SK-N-SH (cell line): ENCODE measurements at regions not wholly inside any gene's neighbourhood (a gene's known extent, or its start where the extent isn't known, plus 50 kb on each side); places are given as distances from the start of the nearest gene placed in this dataset.

Experiments
- CTCF ChIA-PET: fragments of 300-600, 350-600 bp; formaldehyde crosslinking; extraction: SDS; loops from one replicate; lab custom pipeline; 2021; lab: Yijun Ruan, JAX
- POLR2A ChIA-PET: fragments of 350-600 bp; sonication (Branson Sonifier 250); formaldehyde crosslinking; extraction: SDS; loops from one replicate; lab custom pipeline; 2020; ENCODE audit warnings: antibody characterized with exemption, inconsistent platforms; lab: Yijun Ruan, JAX
- DNase-seq: peaks from one replicate; pipeline ENCODE4 v3.0.0; 2012
- H2AFZ ChIP-seq: fragments of 200-600 bp; sonication (generic); 2 replicates; pipeline ENCODE4 v1.8.1; 2016; ENCODE audit warnings: antibody characterized with exemption, mild to moderate bottlenecking, low read depth
- H3F3A ChIP-seq: fragments of 200-600 bp; sonication (generic); replicated peaks from 2 replicates; pipeline ENCODE3; 2016; ENCODE audit warnings: antibody characterized with exemption, mild to moderate bottlenecking; ENCODE audit not compliant: insufficient read depth
- H3K27ac ChIP-seq, 2 experiments: fragments of 200-500 bp in 1 of 2; fragments of 200-600 bp in 1 of 2; sonication (Bioruptor generic) in 1 of 2; sonication (generic), shearing (Covaris generic) in 1 of 2; 2 replicates each; pipeline versions ENCODE4 v1.5.1 to v1.6.1; 2014 to 2016; ENCODE audit warnings: low read depth in 2 of 2, inconsistent platforms in 1 of 2, low read length in 1 of 2, mild to moderate bottlenecking in 1 of 2, mixed read lengths in 1 of 2
- H3K27me3 ChIP-seq: fragments of 200-600 bp; sonication (generic), shearing (Covaris generic); 2 replicates; pipeline ENCODE4 v1.6.1; 2016; ENCODE audit warnings: mixed run types; ENCODE audit not compliant: insufficient read depth
- H3K36me3 ChIP-seq, 2 experiments: fragments of 200-500 bp in 1 of 2; fragments of 200-600 bp in 1 of 2; sonication (Bioruptor generic) in 1 of 2; sonication (generic) in 1 of 2; replicated peaks in 1 of 2; 2 replicates each; pipeline versions ENCODE3 to v1.5.1; 2014 to 2016; ENCODE audit warnings: low read length in 1 of 2, mild to moderate bottlenecking in 1 of 2; ENCODE audit not compliant: insufficient read depth in 2 of 2, control insufficient read depth in 1 of 2
- H3K4me1 ChIP-seq, 2 experiments: fragments of 200-500 bp in 1 of 2; fragments of 200-600 bp in 1 of 2; sonication (Bioruptor generic) in 1 of 2; sonication (generic), shearing (Covaris generic) in 1 of 2; 2 replicates each; pipeline versions ENCODE4 v1.5.1 to v1.6.1; 2014 to 2016; ENCODE audit warnings: low read depth in 1 of 2, low read length in 1 of 2, mixed run types in 1 of 2; ENCODE audit not compliant: insufficient read depth in 2 of 2, control insufficient read depth in 1 of 2
- H3K4me2 ChIP-seq: fragments of 200-600 bp; sonication (generic), shearing (Covaris generic); 2 replicates; pipeline ENCODE4 v1.6.1; 2017; ENCODE audit warnings: mixed run types
- H3K4me3 ChIP-seq, 2 experiments: fragments of 200-500 bp in 1 of 2; fragments of 200-600 bp in 1 of 2; sonication (Bioruptor generic) in 1 of 2; sonication (generic), shearing (Covaris generic) in 1 of 2; 2 replicates each; pipeline versions ENCODE4 v1.5.1 to v1.8.1; 2014 to 2016; ENCODE audit warnings: low read depth in 2 of 2, inconsistent platforms in 1 of 2, low read length in 1 of 2, mild to moderate bottlenecking in 1 of 2, mixed read lengths in 1 of 2, moderate library complexity in 1 of 2
- H3K79me2 ChIP-seq: fragments of 200-600 bp; sonication (generic); 2 replicates; pipeline ENCODE4 v1.8.1; 2017; ENCODE audit warnings: mild to moderate bottlenecking; ENCODE audit not compliant: insufficient read depth
- H3K9ac ChIP-seq: fragments of 200-600 bp; sonication (generic); 2 replicates; pipeline ENCODE4 v1.6.1; 2017; ENCODE audit warnings: mixed run types
- H3K9me2 ChIP-seq: fragments of 200-600 bp; sonication (generic); 2 replicates; pipeline ENCODE4 v1.6.1; 2017; ENCODE audit warnings: mixed run types
- H3K9me3 ChIP-seq: fragments of 200-600 bp; sonication (generic); 2 replicates; pipeline ENCODE4 v1.6.1; 2017; ENCODE audit warnings: mixed run types, mild to moderate bottlenecking, moderate library complexity
- H4K20me1 ChIP-seq: fragments of 200-600 bp; sonication (generic); 2 replicates; pipeline ENCODE4 v1.6.1; 2017; ENCODE audit warnings: mild to moderate bottlenecking, mixed run types; ENCODE audit not compliant: insufficient read depth
- CHD2 ChIP-seq: fragments of 150-350 bp; IDR thresholded peaks from 2 replicates; pipeline ENCODE4 v1.6.1; 2018; ENCODE audit warnings: low read length; ENCODE audit not compliant: partially characterized antibody
- CTCF ChIP-seq: fragments of 200-600 bp; sonication (generic); IDR thresholded peaks from 2 replicates; pipeline ENCODE4 v1.6.1; 2017; ENCODE audit warnings: antibody characterized with exemption, mild to moderate bottlenecking, moderate library complexity
- ELF1 ChIP-seq: IDR thresholded peaks from 2 replicates; pipeline ENCODE4 v1.4.0; 2012
- EP300 ChIP-seq, 2 experiments: IDR thresholded peaks; 2 replicates each; pipeline versions ENCODE4 v1.4.0 to v1.6.1; 2012; ENCODE audit warnings: borderline replicate concordance in 1 of 2, low read depth in 1 of 2, low read length in 1 of 2
- FOXJ3 ChIP-seq: sonication (generic); formaldehyde crosslinking; IDR thresholded peaks from 2 replicates; pipeline ENCODE4 v1.5.1; 2020; ENCODE audit warnings: mild to moderate bottlenecking, missing genetic modification reagents
- FOXM1 ChIP-seq: IDR thresholded peaks from 2 replicates; pipeline ENCODE4 v1.4.0; 2012; ENCODE audit warnings: low read depth, mild to moderate bottlenecking
- GABPA ChIP-seq: IDR thresholded peaks from 2 replicates; pipeline ENCODE4 v1.4.0; 2012; ENCODE audit warnings: low read depth, mild to moderate bottlenecking
- GATA2 ChIP-seq: sonication (generic); formaldehyde crosslinking; IDR thresholded peaks from 2 replicates; pipeline ENCODE4 v1.5.0; 2020; ENCODE audit warnings: mild to moderate bottlenecking, missing genetic modification reagents
- JUND ChIP-seq: IDR thresholded peaks from 2 replicates; pipeline ENCODE4 v1.4.0; 2012
- MXI1 ChIP-seq: IDR thresholded peaks from 2 replicates; pipeline ENCODE4 v1.6.1; 2012; ENCODE audit warnings: mild to moderate bottlenecking, low read depth, low read length, improper control_type of control experiment
- NRF1 ChIP-seq: IDR thresholded peaks from 2 replicates; pipeline ENCODE4 v1.6.1; 2012; ENCODE audit warnings: low read depth, mild to moderate bottlenecking, low read length
- PBX3 ChIP-seq: IDR thresholded peaks from 2 replicates; pipeline ENCODE4; 2012
- POLR2AphosphoS5 ChIP-seq: IDR thresholded peaks from 2 replicates; pipeline ENCODE4 v1.6.1; 2012; ENCODE audit warnings: low read depth, low read length
- RAD21 ChIP-seq: IDR thresholded peaks from 2 replicates; pipeline ENCODE4 v1.6.1; 2012; ENCODE audit warnings: mild to moderate bottlenecking, low read length
- REST ChIP-seq: IDR thresholded peaks from 2 replicates; pipeline ENCODE4 v1.6.1; 2012; ENCODE audit warnings: mild to moderate bottlenecking, low read depth, low read length, moderate library complexity
- SIN3A ChIP-seq: IDR thresholded peaks from 2 replicates; pipeline ENCODE4 v1.6.1; 2012; ENCODE audit warnings: low read depth, mild to moderate bottlenecking, low read length, moderate library complexity, borderline replicate concordance
- TAF1 ChIP-seq: IDR thresholded peaks from 2 replicates; pipeline ENCODE4 v1.6.1; 2012; ENCODE audit warnings: low read depth, mild to moderate bottlenecking, low read length, moderate library complexity, borderline replicate concordance
- TEAD4 ChIP-seq: IDR thresholded peaks from 2 replicates; pipeline ENCODE4 v1.4.0; 2012; ENCODE audit warnings: mild to moderate bottlenecking, borderline replicate concordance; ENCODE audit not compliant: insufficient read depth
- YY1 ChIP-seq: IDR thresholded peaks from 2 replicates; pipeline ENCODE4 v1.4.0; 2012; ENCODE audit warnings: low read depth, mild to moderate bottlenecking
- WGBS: methylation state at CpG from one replicate; pipeline ENCODE4 v1.1.6; 2017; ENCODE audit warnings: low lambda C conversion rate; 5-methylcytosine and 5-hydroxymethylcytosine counted together

- WGBS: 56% methylated on average over 3 of the region's 3 CpGs
Observed at GRCh38 chr1:208917723-208918122, 665.8 kb upstream of the CAMK1G start.

GRCh38 chr1:208918160-208918559, 665.4 kb upstream of the CAMK1G start:
- DNase-seq: no peak
- Histone ChIP-seq H3K79me2 (no peaks in the 10 kb centered on the region), H3K36me3 (no peaks in the 10 kb centered on the region), H2AFZ (no peak overlapping the region), H3K9ac (no peak overlapping the region), H3K27ac (no peak overlapping the region), H3K9me2 (no peaks in the 10 kb centered on the region), H3K9me3 (no peaks in the 10 kb centered on the region), H3K27me3 (no peaks in the 10 kb centered on the region), H3K4me3 (no peak overlapping the region), H3K4me1 (no peaks in the 10 kb centered on the region; a peak in 1 of 4 replicates), H4K20me1 (no peaks in the 10 kb centered on the region), H3K4me2 (no peak overlapping the region), H3F3A (no peaks in the 10 kb centered on the region)
- CTCF ChIA-PET: interaction anchor here (1.0 to 1.5 kb wide), 3 partner anchors 10 to 38 kb away, joined by 3 read pairs; no protein-coding TSS in a partner anchor
- POLR2A ChIA-PET: no interaction called here
- no peak for TF ChIP-seq NRF1
- no peak for TF ChIP-seq FOXM1
- no peak for TF ChIP-seq REST
- TF ChIP-seq EP300 (IDR thresholded peaks at IDR 0.05; ENCODE audit: borderline replicate concordance in 1 of 2, low read depth in 1 of 2, low read length in 1 of 2): no peak
- TF ChIP-seq SIN3A: no peak
- no peak for TF ChIP-seq MXI1
- no peak for TF ChIP-seq PBX3
- TF ChIP-seq GATA2 (CRISPR knock-in tag): no peak
- no peak for TF ChIP-seq CHD2
- no peak for TF ChIP-seq FOXJ3 (CRISPR knock-in tag)

More at GRCh38 chr1:208917723-208918122, 665.8 kb upstream of the CAMK1G start:
- H3K27ac ChIP-seq: no peak overlapping the region
- H3K79me2 ChIP-seq: no peaks in the 10 kb centered on the region
- H2AFZ ChIP-seq: no peak overlapping the region
- POLR2A ChIA-PET: no interaction called here
- no peak overlapping the region for H3K9ac ChIP-seq
- H3F3A ChIP-seq: no peaks in the 10 kb centered on the region
- H3K4me2 ChIP-seq: no peak overlapping the region
- no peak overlapping the region for H3K4me3 ChIP-seq
- CTCF ChIA-PET: interaction anchor here (1.0 to 1.5 kb wide), 3 partner anchors 10 to 38 kb away, joined by 3 read pairs; no protein-coding TSS in a partner anchor
- no peaks in the 10 kb centered on the region for H3K27me3 ChIP-seq
- TF ChIP-seq NRF1: no peak
- TF ChIP-seq RAD21: no peak
- TF ChIP-seq FOXJ3 (CRISPR knock-in tag): no peak
- TF ChIP-seq CTCF: no peak
- TF ChIP-seq JUND: no peak
- TF ChIP-seq SIN3A: no peak
- no peak for TF ChIP-seq MXI1
- no peak for TF ChIP-seq YY1
- no peak for TF ChIP-seq GABPA
- TF ChIP-seq PBX3: no peak
- no peak for TF ChIP-seq TAF1
- no peak for TF ChIP-seq TEAD4
- no peak for TF ChIP-seq ELF1
- TF ChIP-seq POLR2AphosphoS5: no peak
- no peaks in the 10 kb centered on the region for H3K9me3 ChIP-seq
- H3K4me1 ChIP-seq: no peaks in the 10 kb centered on the region
- H3K9me2 ChIP-seq: no peaks in the 10 kb centered on the region
- no peak for DNase-seq
- no peaks in the 10 kb centered on the region for H3K36me3 ChIP-seq
- H4K20me1 ChIP-seq: no peaks in the 10 kb centered on the region
